Lower leg skin (tissue), 3 donors: ENCODE measurements at regions not wholly inside any gene's neighbourhood (a gene's known extent, or its start where the extent isn't known, plus 50 kb on each side); places are given as distances from the start of the nearest gene placed in this dataset.

Experiments used
- CTCF ChIP-seq, 3 donors: fragments of 450-650 bp; IDR thresholded peaks; one replicate each; pipeline ENCODE4 v1.5.1; 2016; ENCODE audit warnings: antibody characterized with exemption in 3 of 3, mild to moderate bottlenecking in 3 of 3, moderate library complexity in 2 of 3
- POLR2A ChIP-seq, 2 donors: fragments of 450-650 bp; IDR thresholded peaks; one replicate each; pipeline ENCODE4 v1.6.1; 2016 to 2017; ENCODE audit warnings: antibody characterized with exemption in 2 of 2, mild to moderate bottlenecking in 1 of 2, moderate library complexity in 1 of 2

- TF ChIP-seq CTCF (IDR thresholded peaks at IDR 0.05): no peak
- TF ChIP-seq POLR2A (IDR thresholded peaks at IDR 0.05): no peak
Measured at GRCh38 chr11:128405112-128405511, 182.2 kb downstream of the ETS1 start.
